HEK293 (cell line): ENCODE measurements at regions not wholly inside any gene's neighbourhood (a gene's known extent, or its start where the extent isn't known, plus 50 kb on each side); places are given as distances from the start of the nearest gene placed in this dataset.

Experiments used
- CTCF ChIP-seq: fragments of 450-650 bp; formaldehyde crosslinking; IDR thresholded peaks from 2 replicates; pipeline ENCODE4 v1.5.1; 2016; ENCODE audit warnings: missing biosample characterization, missing genetic modification characterization
- KLF7 ChIP-seq: fragments of 450-650 bp; formaldehyde crosslinking; IDR thresholded peaks from 2 replicates; pipeline ENCODE4 v1.5.1; 2016; ENCODE audit warnings: missing biosample characterization, missing genetic modification characterization, borderline replicate concordance
- MYNN ChIP-seq: fragments of 450-650 bp; formaldehyde crosslinking; IDR thresholded peaks from 2 replicates; pipeline ENCODE4 v1.5.1; 2016; ENCODE audit warnings: missing biosample characterization, missing genetic modification characterization, borderline replicate concordance
- WT1 ChIP-seq: fragments of 450-650 bp; formaldehyde crosslinking; IDR thresholded peaks from 2 replicates; pipeline ENCODE4 v1.5.1; 2016; ENCODE audit warnings: missing biosample characterization, missing genetic modification characterization
- ZBTB17 ChIP-seq: fragments of 450-650 bp; formaldehyde crosslinking; IDR thresholded peaks from 2 replicates; pipeline ENCODE4 v1.5.1; 2016; ENCODE audit warnings: missing biosample characterization, missing genetic modification characterization
- ZNF223 ChIP-seq: fragments of 450-650 bp; formaldehyde crosslinking; IDR thresholded peaks from 2 replicates; pipeline ENCODE4 v1.5.1; 2016; ENCODE audit warnings: missing biosample characterization, missing genetic modification characterization
- TF ChIP-seq, protein P1 (sequence below): fragments of 450-650 bp; formaldehyde crosslinking; IDR thresholded peaks from 2 replicates; pipeline ENCODE4 v1.5.1; 2017; ENCODE audit warnings: missing biosample characterization, missing genetic modification characterization
- TF ChIP-seq, protein P2 (sequence below): fragments of 450-650 bp; formaldehyde crosslinking; IDR thresholded peaks from 2 replicates; pipeline ENCODE4 v1.5.1; 2016; ENCODE audit warnings: missing biosample characterization, missing genetic modification characterization, low read depth

DNA sequence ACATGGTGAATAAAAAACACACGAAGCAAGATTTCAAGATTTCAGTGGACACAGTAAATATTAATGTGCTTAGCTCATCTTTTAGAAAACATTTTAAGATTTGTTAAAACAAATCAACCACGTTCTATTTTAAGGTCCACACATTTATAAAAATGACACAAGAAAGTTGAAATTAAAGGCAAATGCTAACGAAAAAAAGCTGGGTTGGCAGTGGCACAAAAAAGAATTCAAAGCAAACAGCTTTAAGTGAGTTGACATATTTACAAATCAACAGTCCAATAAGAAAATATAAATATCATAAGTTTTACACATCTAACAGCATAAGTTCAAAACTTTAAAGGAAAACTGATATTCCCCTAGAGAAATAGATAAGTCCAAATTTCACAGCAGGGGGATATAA, 430.4 kb upstream of the CCDC54 start:
- TF ChIP-seq CTCF (tag by site-specific recombination) (no peak), WT1 (no peak), KLF7 (no peak), MYNN (tag by site-specific recombination) (no peak), ZBTB17 (no peak), ZNF223 (tag by site-specific recombination) (no peak)
- TF ChIP-seq, protein P1, sequence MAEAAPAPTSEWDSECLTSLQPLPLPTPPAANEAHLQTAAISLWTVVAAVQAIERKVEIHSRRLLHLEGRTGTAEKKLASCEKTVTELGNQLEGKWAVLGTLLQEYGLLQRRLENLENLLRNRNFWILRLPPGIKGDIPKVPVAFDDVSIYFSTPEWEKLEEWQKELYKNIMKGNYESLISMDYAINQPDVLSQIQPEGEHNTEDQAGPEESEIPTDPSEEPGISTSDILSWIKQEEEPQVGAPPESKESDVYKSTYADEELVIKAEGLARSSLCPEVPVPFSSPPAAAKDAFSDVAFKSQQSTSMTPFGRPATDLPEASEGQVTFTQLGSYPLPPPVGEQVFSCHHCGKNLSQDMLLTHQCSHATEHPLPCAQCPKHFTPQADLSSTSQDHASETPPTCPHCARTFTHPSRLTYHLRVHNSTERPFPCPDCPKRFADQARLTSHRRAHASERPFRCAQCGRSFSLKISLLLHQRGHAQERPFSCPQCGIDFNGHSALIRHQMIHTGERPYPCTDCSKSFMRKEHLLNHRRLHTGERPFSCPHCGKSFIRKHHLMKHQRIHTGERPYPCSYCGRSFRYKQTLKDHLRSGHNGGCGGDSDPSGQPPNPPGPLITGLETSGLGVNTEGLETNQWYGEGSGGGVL, result no peak
- TF ChIP-seq, protein P2, sequence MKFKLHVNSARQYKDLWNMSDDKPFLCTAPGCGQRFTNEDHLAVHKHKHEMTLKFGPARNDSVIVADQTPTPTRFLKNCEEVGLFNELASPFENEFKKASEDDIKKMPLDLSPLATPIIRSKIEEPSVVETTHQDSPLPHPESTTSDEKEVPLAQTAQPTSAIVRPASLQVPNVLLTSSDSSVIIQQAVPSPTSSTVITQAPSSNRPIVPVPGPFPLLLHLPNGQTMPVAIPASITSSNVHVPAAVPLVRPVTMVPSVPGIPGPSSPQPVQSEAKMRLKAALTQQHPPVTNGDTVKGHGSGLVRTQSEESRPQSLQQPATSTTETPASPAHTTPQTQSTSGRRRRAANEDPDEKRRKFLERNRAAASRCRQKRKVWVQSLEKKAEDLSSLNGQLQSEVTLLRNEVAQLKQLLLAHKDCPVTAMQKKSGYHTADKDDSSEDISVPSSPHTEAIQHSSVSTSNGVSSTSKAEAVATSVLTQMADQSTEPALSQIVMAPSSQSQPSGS (tag by site-specific recombination), result no peak
